Endothelial cell (in vitro differentiated cells): ENCODE measurements at regions not wholly inside any gene's neighbourhood (a gene's known extent, or its start where the extent isn't known, plus 50 kb on each side); places are given as distances from the start of the nearest gene placed in this dataset.

Source experiments
- DNase-seq: peaks from one replicate; pipeline ENCODE4 v3.0.0; 2021; ENCODE audit warnings: low spot score
- H3K27ac Mint-ChIP-seq: one replicate; pipeline ENCODE4 v1.8.0; 2021; ENCODE audit warnings: mixed read lengths, inconsistent platforms; ENCODE audit not compliant: unreplicated experiment
- H3K27me3 Mint-ChIP-seq: one replicate; pipeline ENCODE4 v1.8.0; 2021; ENCODE audit warnings: mild to moderate bottlenecking, moderate library complexity, mixed read lengths, inconsistent platforms; ENCODE audit not compliant: unreplicated experiment
- H3K36me3 Mint-ChIP-seq: one replicate; pipeline ENCODE4 v1.8.0; 2021; ENCODE audit warnings: mild to moderate bottlenecking, low read depth, mixed read lengths, inconsistent platforms; ENCODE audit not compliant: unreplicated experiment
- H3K4me1 Mint-ChIP-seq: one replicate; pipeline ENCODE4 v1.8.0; 2021; ENCODE audit warnings: mild to moderate bottlenecking, mixed read lengths, inconsistent platforms; ENCODE audit not compliant: unreplicated experiment
- H3K4me3 Mint-ChIP-seq: one replicate; pipeline ENCODE4 v1.8.0; 2021; ENCODE audit warnings: mild to moderate bottlenecking, mixed read lengths, inconsistent platforms; ENCODE audit not compliant: unreplicated experiment
- H3K9me3 Mint-ChIP-seq: one replicate; pipeline ENCODE4 v1.8.0; 2021; ENCODE audit warnings: mixed read lengths, inconsistent platforms; ENCODE audit not compliant: unreplicated experiment
- CTCF ChIP-seq: fragments of 200-600 bp; sonication (generic); IDR thresholded peaks from one replicate; pipeline ENCODE4 v1.5.0; 2021; ENCODE audit warnings: antibody characterized with exemption; ENCODE audit not compliant: unreplicated experiment

GRCh38 chr1:96633695-96634094 lies 87.9 kb upstream of the PTBP2 start:
- H3K4me3 Mint-ChIP-seq = no peak overlapping the region
- no peaks in the 10 kb centered on the region for H3K9me3 Mint-ChIP-seq
- no peak for DNase-seq
- H3K36me3 Mint-ChIP-seq = no peaks in the 10 kb centered on the region
- no peak for TF ChIP-seq CTCF
- no peaks in the 10 kb centered on the region for H3K4me1 Mint-ChIP-seq
- no peak overlapping the region for H3K27ac Mint-ChIP-seq
- H3K27me3 Mint-ChIP-seq = no peaks in the 10 kb centered on the region

GRCh38 chr1:96634883-96635282 lies 86.7 kb upstream of the PTBP2 start:
- H3K27me3 Mint-ChIP-seq = no peaks in the 10 kb centered on the region
- DNase-seq = no peak
- no peaks in the 10 kb centered on the region for H3K4me1 Mint-ChIP-seq
- H3K36me3 Mint-ChIP-seq = no peaks in the 10 kb centered on the region
- no peak overlapping the region for H3K4me3 Mint-ChIP-seq
- H3K9me3 Mint-ChIP-seq = no peaks in the 10 kb centered on the region
- TF ChIP-seq CTCF = no peak
- H3K27ac Mint-ChIP-seq = no peak overlapping the region

- DNase-seq = no peak
- H3K27ac Mint-ChIP-seq = no peak overlapping the region
- H3K4me3 Mint-ChIP-seq = no peak overlapping the region
- no peaks in the 10 kb centered on the region for H3K9me3 Mint-ChIP-seq
- no peak for TF ChIP-seq CTCF
- H3K27me3 Mint-ChIP-seq = no peaks in the 10 kb centered on the region
- no peaks in the 10 kb centered on the region for H3K4me1 Mint-ChIP-seq
- no peaks in the 10 kb centered on the region for H3K36me3 Mint-ChIP-seq
Measured at GRCh38 chr1:96641282-96641681, 80.3 kb upstream of the PTBP2 start.

GRCh38 chr1:96643519-96643918 lies 78.1 kb upstream of the PTBP2 start:
- no peak for TF ChIP-seq CTCF
- H3K27ac Mint-ChIP-seq = no peak overlapping the region
- H3K4me3 Mint-ChIP-seq = no peak overlapping the region
- H3K27me3 Mint-ChIP-seq = no peaks in the 10 kb centered on the region
- no peaks in the 10 kb centered on the region for H3K9me3 Mint-ChIP-seq
- no peaks in the 10 kb centered on the region for H3K36me3 Mint-ChIP-seq
- H3K4me1 Mint-ChIP-seq = no peaks in the 10 kb centered on the region
- DNase-seq = no peak

- DNase-seq = no peak
- Mint-ChIP-seq H3K36me3 (peaks cover 3% of the 10 kb centered on the region), H3K9me3 (no peaks in the 10 kb centered on the region), H3K27ac (no peak overlapping the region), H3K27me3 (no peaks in the 10 kb centered on the region), H3K4me1 (no peaks in the 10 kb centered on the region), H3K4me3 (no peak overlapping the region)
- no peak for TF ChIP-seq CTCF
Measured at GRCh38 chr1:96649301-96649700, 72.3 kb upstream of the PTBP2 start.
